ENCODE measurements at regions not wholly inside any gene's neighbourhood (a gene's known extent, or its start where the extent isn't known, plus 50 kb on each side); places are given as distances from the start of the nearest gene placed in this dataset.
A peak's percentile ranks its signal among the peaks of the same experiment; 100 is the strongest.
"Not testable (repeated sequence)": the region's sequence is repeated elsewhere in the genome, so short reads cannot be mapped to it uniquely, and the experiment has no call there.

- H3K4me1 ChIP-seq: no peaks in the 10 kb centered on the region
- ATAC-seq: no peak
- H3K27ac ChIP-seq: no peak overlapping the region
- no peak for DNase-seq (ENCODE audit: low read depth in 1 of 2, low spot score in 1 of 2)
- H3K9me3 ChIP-seq: no peaks in the 10 kb centered on the region
- ChIA-PET POLR2A (no interaction called here), CTCF (interaction anchor here (0.9 to 3.2 kb wide), 8 partner anchors 8 to 441 kb away, joined by 3 to 22 read pairs (median 8); no protein-coding TSS in a partner anchor)
- H3K4me3 ChIP-seq: no peak overlapping the region
- 27% methylated on average over 4 of the region's 4 CpGs for WGBS (ENCODE audit: missing lambda C conversion rate)
- no peak overlapping the region for H3K4me2 ChIP-seq
- TF ChIP-seq TFCP2L1 (CRISPR knock-in tag; IDR thresholded peaks at IDR 0.05) (no peak), BCL3 (IDR thresholded peaks at IDR 0.05) (no peak), KDM1A (IDR thresholded peaks at IDR 0.05; ENCODE audit: low read depth) (no peak), MAX (IDR thresholded peaks at IDR 0.05) (no peak)
- FAIRE-seq: no peak
Observed at GRCh38 chr12:85425926-85426325, 145.9 kb downstream of the ALX1 start.

- H3K9me3 ChIP-seq; H3K4me2 ChIP-seq; H3K4me1 ChIP-seq; POLR2A ChIA-PET; FAIRE-seq; H3K27ac ChIP-seq; H3K4me3 ChIP-seq; DNase-seq (ENCODE audit: low read depth in 1 of 2, low spot score in 1 of 2); ATAC-seq: not testable (repeated sequence)
- CTCF ChIA-PET: interaction anchor here (1.6 kb wide), 1 partner anchor 8 kb away, joined by 7 read pairs; no protein-coding TSS in a partner anchor
Observed at GRCh38 chr12:85433148-85433547, 153.1 kb downstream of the ALX1 start.

GRCh38 chr12:85440271-85440670 is 160.3 kb downstream of the ALX1 start:
- FAIRE-seq (no peak), DNase-seq (ENCODE audit: low read depth in 1 of 2, low spot score in 1 of 2) (peak in 1 of 2 experiments; percentile 26), ATAC-seq (peak in 1 of 2 experiments; percentile 63; a peak in 3 of 6 replicates)
- TF ChIP-seq HDAC2 (IDR thresholded peaks at IDR 0.05) (no peak), MAFK (IDR thresholded peaks at IDR 0.05; ENCODE audit: partially characterized antibody) (no peak), FOSB (CRISPR knock-in tag; IDR thresholded peaks at IDR 0.05) (no peak), HEYL (CRISPR knock-in tag; IDR thresholded peaks at IDR 0.05) (no peak), ESRRA (IDR thresholded peaks at IDR 0.05; ENCODE audit: borderline replicate concordance, low read length) (no peak), GATA3 (IDR thresholded peaks at IDR 0.05; ENCODE audit: borderline replicate concordance) (no peak), HOXA7 (CRISPR knock-in tag; IDR thresholded peaks at IDR 0.05) (no peak), CHD2 (IDR thresholded peaks at IDR 0.05; ENCODE audit: low read length, partially characterized antibody) (no peak), MAZ (IDR thresholded peaks at IDR 0.05; ENCODE audit: borderline replicate concordance, low read depth, low read length) (no peak), USF2 (IDR thresholded peaks at IDR 0.05) (no peak), TP53 (CRISPR knock-in tag; IDR thresholded peaks at IDR 0.05) (no peak), BCL3 (IDR thresholded peaks at IDR 0.05) (no peak), HOXB13 (CRISPR knock-in tag; IDR thresholded peaks at IDR 0.05; ENCODE audit: low read depth) (no peak)
- Histone ChIP-seq H3K27ac (no peak overlapping the region), H3K4me1 (peaks cover 6% of the 10 kb centered on the region; the same call in 1 of the 3 replicates), H3K9me3 (0 out of 3 replicates have a peak, but pooled peaks cover 2% of the 10 kb centered on the region), H3K4me2 (peak overlapping the region; percentile 14; the same call in 1 of the 3 replicates), H3K4me3 (no peak overlapping the region)
- ChIA-PET CTCF (interaction anchor here (1.0 to 2.7 kb wide), 3 partner anchors 8 to 284 kb away, joined by 4 to 20 read pairs (median 5); no protein-coding TSS in a partner anchor), POLR2A (no interaction called here)
- 11% methylated on average over 1 of the region's 1 CpG for WGBS (ENCODE audit: missing lambda C conversion rate)

GRCh38 chr12:85441025-85441424 is 161.0 kb downstream of the ALX1 start:
- H3K4me3 ChIP-seq: no peak overlapping the region

More at GRCh38 chr12:85441025-85441424, 161.0 kb downstream of the ALX1 start:
- Histone ChIP-seq H3K9me3 (0 out of 3 replicates have a peak, but pooled peaks cover 2% of the 10 kb centered on the region), H3K4me1 (peaks cover 12% of the 10 kb centered on the region; the same call in 1 of the 3 replicates), H3K4me2 (peak overlapping the region; percentile 14; the same call in 1 of the 3 replicates), H3K27ac (no peak overlapping the region)
- POLR2A ChIA-PET: no interaction called here
- CTCF ChIA-PET: interaction anchor here (1.0 to 2.7 kb wide), 3 partner anchors 11 to 285 kb away, joined by 5 to 20 read pairs (median 5); no protein-coding TSS in a partner anchor
- no peak for ATAC-seq
- no peak for FAIRE-seq
- TF ChIP-seq EHMT2 (IDR thresholded peaks at IDR 0.05; ENCODE audit: low read depth) (no peak), POLR2AphosphoS2 (conservative IDR thresholded peaks at IDR 0.05; ENCODE audit: low read length) (no peak), RCOR1 (IDR thresholded peaks at IDR 0.05; ENCODE audit: low read depth, low read length) (no peak), CHD4 (IDR thresholded peaks at IDR 0.05; ENCODE audit: borderline replicate concordance) (no peak), POLR2A (IDR thresholded peaks at IDR 0.05; ENCODE audit: low read length) (no peak), CBX8 (IDR thresholded peaks at IDR 0.05) (no peak), PBX3 (IDR thresholded peaks at IDR 0.05) (no peak), KDM1A (IDR thresholded peaks at IDR 0.05; ENCODE audit: low read depth) (no peak), FOSB (CRISPR knock-in tag; IDR thresholded peaks at IDR 0.05) (no peak), JUNB (IDR thresholded peaks at IDR 0.05) (no peak), HES2 (IDR thresholded peaks at IDR 0.05) (no peak)
- DNase-seq (ENCODE audit: low read depth in 1 of 2, low spot score in 1 of 2): no peak
- WGBS (ENCODE audit: missing lambda C conversion rate): 57% methylated on average over 3 of the region's 3 CpGs
